Left ventricle myocardium inferior (tissue), 1 donor: ENCODE measurements at regions not wholly inside any gene's neighbourhood (a gene's known extent, or its start where the extent isn't known, plus 50 kb on each side); places are given as distances from the start of the nearest gene placed in this dataset.
A peak's percentile ranks its signal among the peaks of the same experiment; 100 is the strongest.

ENCODE experiments used
- DNase-seq: peaks from one replicate; pipeline ENCODE4 v3.0.0-alpha.2; 2020
- H3K27ac ChIP-seq: fragments of 200-600 bp; replicated peaks from 2 replicates; pipeline ENCODE4 v1.8.0; 2021
- H3K27me3 ChIP-seq: fragments of 200-600 bp; 2 replicates; pipeline ENCODE4 v1.8.0; 2021; ENCODE audit warnings: low read depth
- H3K36me3 ChIP-seq: fragments of 200-600 bp; 2 replicates; pipeline ENCODE4 v1.8.0; 2021
- H3K4me1 ChIP-seq: fragments of 200-600 bp; 2 replicates; pipeline ENCODE4 v1.8.0; 2021
- H3K4me3 ChIP-seq: fragments of 200-600 bp; 2 replicates; pipeline ENCODE4 v1.8.0; 2021; ENCODE audit warnings: mild to moderate bottlenecking, moderate library complexity
- H3K9me3 ChIP-seq: fragments of 200-600 bp; replicated peaks from 2 replicates; pipeline ENCODE4 v1.8.0; 2021
- intact Hi-C: fragments of 100-400 bp; cut with micrococcal nuclease; formaldehyde crosslinking; loops from one replicate; pipeline ENCODE4 v1.11.0; 2022
- TF ChIP-seq, protein P1 (sequence below): fragments of 200-600 bp; IDR thresholded peaks from 2 replicates; pipeline ENCODE4 v1.8.0; 2021; ENCODE audit warnings: antibody characterized with exemption, mild to moderate bottlenecking, borderline replicate concordance
- donor health status: DM: no; HTN: yes; CAD: no; lungs with severe emphysema.

DNA sequence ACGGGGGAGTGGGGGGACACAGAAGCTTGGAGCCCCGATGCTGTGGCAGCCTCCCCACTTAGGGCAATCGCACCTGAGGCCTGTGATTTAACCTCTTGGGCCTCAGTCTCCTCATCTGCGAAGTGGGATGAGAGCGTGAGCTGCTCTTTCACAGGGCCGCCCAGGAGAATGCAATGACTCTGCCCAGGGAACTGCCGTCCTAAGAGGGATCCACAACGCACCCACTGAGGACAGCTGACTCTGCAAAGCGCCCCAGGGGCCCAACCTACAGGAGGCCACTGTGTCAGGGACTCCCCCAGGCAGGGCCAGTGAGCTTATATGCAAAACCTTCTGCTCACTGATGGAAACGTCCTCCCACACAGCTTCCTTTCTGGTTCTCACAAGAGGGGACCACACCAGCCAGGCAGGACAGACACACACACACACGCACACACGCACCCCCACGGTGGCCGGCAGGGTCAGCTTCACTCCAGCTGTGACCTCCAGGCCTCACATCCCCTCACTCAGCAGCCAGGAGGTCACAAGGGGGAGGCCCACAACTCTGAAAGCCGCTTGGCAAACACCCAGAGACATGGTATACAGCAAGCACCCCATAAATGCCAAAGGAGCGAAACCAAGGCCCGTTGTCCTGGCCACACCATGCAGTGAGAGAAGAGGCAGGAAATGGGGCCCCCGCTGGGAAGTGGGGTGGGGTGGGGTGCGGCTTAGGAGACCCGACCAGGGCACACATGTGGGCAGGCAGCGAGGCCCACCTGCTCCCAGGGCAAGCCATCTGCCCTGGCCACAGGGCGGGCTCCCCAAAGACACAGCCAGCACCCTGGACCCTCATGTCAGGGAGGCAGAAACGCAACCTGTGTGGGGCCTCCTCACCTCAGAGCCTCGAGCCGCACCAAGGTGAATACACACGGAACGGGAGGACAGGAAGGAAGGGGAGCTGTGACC, 73.3 kb downstream of the NCOR2 start:
- H3K9me3 ChIP-seq = no peaks in the 10 kb centered on the region
- H3K4me1 ChIP-seq = peaks cover 100% of the 10 kb centered on the region
- no peak for DNase-seq
- peaks cover 15% of the 10 kb centered on the region for H3K36me3 ChIP-seq
- no peak overlapping the region for H3K4me3 ChIP-seq
- intact Hi-C loops = no loop called here
- TF ChIP-seq, protein P1, sequence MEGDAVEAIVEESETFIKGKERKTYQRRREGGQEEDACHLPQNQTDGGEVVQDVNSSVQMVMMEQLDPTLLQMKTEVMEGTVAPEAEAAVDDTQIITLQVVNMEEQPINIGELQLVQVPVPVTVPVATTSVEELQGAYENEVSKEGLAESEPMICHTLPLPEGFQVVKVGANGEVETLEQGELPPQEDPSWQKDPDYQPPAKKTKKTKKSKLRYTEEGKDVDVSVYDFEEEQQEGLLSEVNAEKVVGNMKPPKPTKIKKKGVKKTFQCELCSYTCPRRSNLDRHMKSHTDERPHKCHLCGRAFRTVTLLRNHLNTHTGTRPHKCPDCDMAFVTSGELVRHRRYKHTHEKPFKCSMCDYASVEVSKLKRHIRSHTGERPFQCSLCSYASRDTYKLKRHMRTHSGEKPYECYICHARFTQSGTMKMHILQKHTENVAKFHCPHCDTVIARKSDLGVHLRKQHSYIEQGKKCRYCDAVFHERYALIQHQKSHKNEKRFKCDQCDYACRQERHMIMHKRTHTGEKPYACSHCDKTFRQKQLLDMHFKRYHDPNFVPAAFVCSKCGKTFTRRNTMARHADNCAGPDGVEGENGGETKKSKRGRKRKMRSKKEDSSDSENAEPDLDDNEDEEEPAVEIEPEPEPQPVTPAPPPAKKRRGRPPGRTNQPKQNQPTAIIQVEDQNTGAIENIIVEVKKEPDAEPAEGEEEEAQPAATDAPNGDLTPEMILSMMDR = no peak
- H3K27me3 ChIP-seq = no peaks in the 10 kb centered on the region
- no peak overlapping the region for H3K27ac ChIP-seq

DNA sequence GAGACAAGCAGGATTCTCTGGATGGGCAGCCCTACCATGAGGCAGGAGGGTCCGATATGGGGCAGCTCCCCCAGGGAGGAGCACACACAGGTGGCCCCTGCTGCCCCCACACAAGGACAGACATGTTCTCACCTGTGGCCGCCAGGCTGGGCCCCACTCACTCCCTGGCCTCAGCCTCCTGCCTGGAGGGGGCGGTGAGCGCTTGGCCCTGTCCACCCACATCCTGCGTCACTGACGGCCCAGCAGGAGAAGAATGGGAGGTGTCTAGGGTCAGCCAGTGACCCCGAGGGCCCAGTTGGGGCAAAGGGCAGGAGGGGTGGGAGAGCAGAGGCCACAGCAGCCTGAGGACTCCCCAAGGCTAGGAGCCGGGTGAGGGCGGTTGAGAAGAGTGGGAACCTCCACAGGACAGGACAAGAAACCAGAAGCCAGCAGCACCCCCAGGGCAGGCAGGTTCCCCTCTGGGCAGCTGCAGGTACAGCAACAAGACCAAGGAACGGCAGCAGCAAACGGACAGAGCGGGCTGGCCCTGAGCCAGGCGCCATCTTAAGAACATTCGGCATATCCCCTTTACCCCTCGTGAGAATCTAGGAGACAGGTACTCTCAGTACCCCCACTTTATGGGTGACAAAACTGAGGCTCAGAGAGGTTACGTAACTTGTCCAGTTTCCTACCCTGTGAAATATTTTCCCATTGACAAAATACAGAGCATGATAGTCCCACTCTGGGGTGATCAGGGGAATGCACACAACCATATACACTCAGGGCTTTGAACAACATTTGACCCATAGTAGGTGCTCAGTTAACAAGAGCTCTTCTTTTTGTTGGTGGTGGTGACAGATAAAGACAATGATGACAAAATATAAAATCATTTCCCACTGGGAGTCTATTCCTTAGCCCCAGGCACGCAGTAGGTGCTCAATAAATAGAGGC, 74.3 kb downstream of the NCOR2 start:
- Histone ChIP-seq H3K4me3 (no peak overlapping the region), H3K36me3 (peaks cover 15% of the 10 kb centered on the region), H3K9me3 (no peaks in the 10 kb centered on the region), H3K4me1 (peaks cover 100% of the 10 kb centered on the region), H3K27ac (peak overlapping the region; percentile 9), H3K27me3 (no peaks in the 10 kb centered on the region)
- TF ChIP-seq, protein P1 = no peak
- intact Hi-C loops = no loop called here
- DNase-seq = no peak

DNA sequence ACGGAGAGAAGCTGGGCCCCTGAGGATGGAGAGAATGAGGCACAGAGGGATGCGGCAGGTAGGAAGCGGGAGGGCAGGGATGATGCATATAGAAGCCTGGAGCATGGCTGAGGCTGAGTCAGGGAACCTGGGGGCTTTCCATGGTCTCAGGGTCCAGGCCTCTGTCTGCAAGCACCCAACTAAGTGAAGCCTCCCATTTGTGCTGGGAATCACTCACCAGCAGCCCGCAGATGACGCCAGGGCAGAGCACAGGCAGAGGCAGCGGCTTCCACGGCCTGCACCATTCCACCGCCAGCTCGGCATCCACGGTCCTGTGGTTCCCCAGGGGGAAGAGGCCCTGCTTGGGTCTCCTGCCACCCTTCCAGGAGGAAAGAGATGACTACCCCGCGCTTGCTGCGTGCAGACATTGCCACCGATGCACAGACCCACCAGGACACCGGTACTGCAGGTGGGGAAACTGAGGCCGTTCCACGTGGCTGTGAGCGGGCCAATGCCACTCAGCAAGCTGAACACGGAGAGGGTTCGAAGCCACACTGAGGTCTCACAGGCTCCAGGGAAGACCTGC, 75.5 kb downstream of the NCOR2 start:
- Histone ChIP-seq H3K27me3 (no peaks in the 10 kb centered on the region), H3K4me1 (peaks cover 100% of the 10 kb centered on the region), H3K36me3 (peaks cover 15% of the 10 kb centered on the region), H3K9me3 (no peaks in the 10 kb centered on the region), H3K27ac (no peak overlapping the region), H3K4me3 (no peak overlapping the region)
- TF ChIP-seq, protein P1 = no peak
- no peak for DNase-seq
- intact Hi-C loops = no loop called here

DNA sequence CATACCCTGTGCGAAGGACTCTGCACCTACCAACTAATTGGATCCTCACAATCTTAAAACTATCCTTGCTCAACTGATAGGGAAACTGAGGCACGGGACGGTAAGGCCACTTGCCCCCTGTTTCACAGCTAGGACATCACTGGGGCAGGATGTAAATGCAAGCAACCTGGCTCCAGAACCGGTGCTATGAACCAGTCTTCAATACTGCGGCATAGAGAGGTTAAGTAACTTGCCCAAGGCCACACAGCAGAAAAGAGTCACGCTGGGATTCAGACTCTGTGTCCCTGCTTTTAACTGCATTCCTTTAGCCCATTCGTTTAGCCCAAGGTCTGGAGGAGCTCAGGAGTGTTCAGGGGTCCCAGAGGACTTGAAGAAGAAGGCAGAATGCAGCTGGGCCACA, 76.1 kb downstream of the NCOR2 start:
- Histone ChIP-seq H3K27me3 (no peaks in the 10 kb centered on the region), H3K36me3 (peaks cover 15% of the 10 kb centered on the region), H3K27ac (peak overlapping the region; percentile 74), H3K9me3 (no peaks in the 10 kb centered on the region), H3K4me3 (no peak overlapping the region), H3K4me1 (peaks cover 99% of the 10 kb centered on the region)
- no peak for DNase-seq
- intact Hi-C loops = no loop called here
- TF ChIP-seq, protein P1 = no peak

DNA sequence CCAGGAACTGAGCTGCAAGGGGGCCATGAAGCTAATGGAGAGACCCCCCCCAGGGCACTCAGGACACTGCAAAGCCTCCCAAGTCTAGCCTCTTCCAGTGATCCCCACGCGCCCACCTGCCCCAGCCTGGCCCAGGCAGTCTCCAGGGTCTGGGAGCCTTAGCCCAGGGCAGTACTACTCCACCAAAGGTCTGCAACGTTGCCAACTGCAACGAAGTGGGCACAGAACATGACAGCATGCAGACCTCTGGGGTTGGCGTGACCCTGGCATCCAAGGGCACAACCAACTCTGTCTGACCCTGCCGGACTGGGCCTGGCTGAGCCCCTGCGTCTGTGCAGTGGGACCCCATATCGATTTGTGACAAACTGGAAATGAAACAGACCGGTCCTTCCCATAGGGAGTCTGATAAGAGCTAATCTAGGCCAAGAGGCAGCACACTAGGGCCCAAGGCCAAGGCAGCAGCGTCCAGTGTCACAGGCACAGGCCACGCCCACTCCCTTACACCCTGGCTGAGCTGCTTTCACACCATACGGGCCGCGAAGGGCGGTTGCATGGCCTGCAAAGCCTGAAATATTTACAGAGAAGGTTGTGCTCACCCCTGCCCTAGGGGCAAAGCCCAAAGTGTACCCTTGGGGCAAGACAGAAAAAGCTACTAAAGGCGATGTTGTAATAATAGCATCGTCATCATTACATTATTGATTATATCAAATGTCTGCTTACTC, 76.7 kb downstream of the NCOR2 start:
- peak; percentile 92 for DNase-seq

More for the DNA sequence above, 76.7 kb downstream of the NCOR2 start:
- Histone ChIP-seq H3K4me1 (peaks cover 94% of the 10 kb centered on the region), H3K27me3 (no peaks in the 10 kb centered on the region), H3K36me3 (peaks cover 17% of the 10 kb centered on the region), H3K27ac (peak overlapping the region; percentile 74), H3K4me3 (no peak overlapping the region), H3K9me3 (no peaks in the 10 kb centered on the region)
- TF ChIP-seq, protein P1 = no peak
- intact Hi-C loops = no loop called here
